HEK293 (cell line): ENCODE measurements at regions not wholly inside any gene's neighbourhood (a gene's known extent, or its start where the extent isn't known, plus 50 kb on each side); places are given as distances from the start of the nearest gene placed in this dataset.
A peak's percentile ranks its signal among the peaks of the same experiment; 100 is the strongest.
"Not testable (repeated sequence)": the region's sequence is repeated elsewhere in the genome, so short reads cannot be mapped to it uniquely, and the experiment has no call there.

ENCODE experiments used
- CTCF ChIA-PET: fragments of 350-600 bp; formaldehyde crosslinking; extraction: SDS; loops from one replicate; lab custom pipeline; 2021; ENCODE audit warnings: antibody characterized with exemption; lab: Yijun Ruan, JAX
- POLR2A ChIA-PET: fragments of 300-600 bp; formaldehyde crosslinking; extraction: SDS; loops from one replicate; lab custom pipeline; 2020; ENCODE audit warnings: antibody characterized with exemption, inconsistent platforms; lab: Yijun Ruan, JAX
- H3K27ac ChIP-seq: fragments of 200-500 bp; sonication (Bioruptor generic); 2 replicates; pipeline ENCODE4 v1.5.1; 2014; ENCODE audit warnings: low read depth, low read length, control low read depth, inconsistent platforms; ENCODE audit errors: extremely low read depth
- H3K36me3 ChIP-seq, 2 experiments: fragments of 200-500 bp in 1 of 2; sonication (Bioruptor generic) in 1 of 2; 1 replicate in 1 of 2; 2 replicates in 1 of 2; pipeline ENCODE4 v1.5.1; 2014 to 2017; ENCODE audit warnings: inconsistent platforms in 2 of 2, low read length in 2 of 2; ENCODE audit not compliant: control insufficient read depth in 2 of 2, insufficient read depth in 1 of 2
- H3K4me1 ChIP-seq: fragments of 200-500 bp; sonication (Bioruptor generic); 2 replicates; pipeline ENCODE4 v1.5.1; 2014; ENCODE audit warnings: mild to moderate bottlenecking, low read length, inconsistent platforms; ENCODE audit not compliant: control insufficient read depth, insufficient read depth
- H3K4me3 ChIP-seq: 2 replicates; pipeline ENCODE4 v1.5.1; 2011; ENCODE audit warnings: low read depth, mild to moderate bottlenecking, control low read depth, low read length, moderate library complexity
- H3K9me3 ChIP-seq: fragments of 200-500 bp; sonication (Bioruptor generic); 2 replicates; pipeline ENCODE4 v1.5.1; 2014; ENCODE audit warnings: low read depth, low read length, inconsistent platforms; ENCODE audit not compliant: control insufficient read depth, insufficient read depth
- KLF7 ChIP-seq: fragments of 450-650 bp; formaldehyde crosslinking; IDR thresholded peaks from 2 replicates; pipeline ENCODE4 v1.5.1; 2016; ENCODE audit warnings: missing biosample characterization, missing genetic modification characterization, borderline replicate concordance
- RBAK ChIP-seq: fragments of 450-650 bp; formaldehyde crosslinking; IDR thresholded peaks from 2 replicates; pipeline ENCODE4 v1.5.1; 2016; ENCODE audit warnings: missing biosample characterization, missing genetic modification characterization
- SETDB1 ChIP-seq: IDR thresholded peaks from one replicate; pipeline ENCODE4 v1.6.1; 2017; ENCODE audit warnings: mild to moderate bottlenecking, low read length, moderate library complexity, mixed read lengths; ENCODE audit not compliant: insufficient read length
- SP2 ChIP-seq: fragments of 450-650 bp; formaldehyde crosslinking; IDR thresholded peaks from 2 replicates; pipeline ENCODE4 v1.5.1; 2016; ENCODE audit warnings: missing biosample characterization, missing genetic modification characterization
- SP3 ChIP-seq: fragments of 450-650 bp; formaldehyde crosslinking; IDR thresholded peaks from 2 replicates; pipeline ENCODE4 v1.5.1; 2016; ENCODE audit warnings: missing biosample characterization, missing genetic modification characterization
- ZNF202 ChIP-seq: fragments of 450-650 bp; formaldehyde crosslinking; IDR thresholded peaks from 2 replicates; pipeline ENCODE4 v1.5.1; 2016; ENCODE audit warnings: missing biosample characterization, missing genetic modification characterization, borderline replicate concordance
- ZNF274 ChIP-seq, 2 experiments: fragments of 200-500 bp in 1 of 2; fragments of 450-650 bp in 1 of 2; sonication (Bioruptor generic) in 1 of 2; formaldehyde crosslinking in 1 of 2; IDR thresholded peaks; 2 replicates each; pipeline versions ENCODE4 v1.5.1 to v1.6.1; 2014 to 2016; ENCODE audit warnings: borderline replicate concordance in 1 of 2, inconsistent platforms in 1 of 2, low read length in 1 of 2, missing biosample characterization in 1 of 2, missing genetic modification characterization in 1 of 2
- ZNF311 ChIP-seq: fragments of 450-650 bp; formaldehyde crosslinking; IDR thresholded peaks from 2 replicates; pipeline ENCODE4 v1.5.1; 2017; ENCODE audit warnings: missing biosample characterization, missing genetic modification characterization, borderline replicate concordance
- ZNF324 ChIP-seq: fragments of 450-650 bp; formaldehyde crosslinking; IDR thresholded peaks from 2 replicates; pipeline ENCODE4 v1.5.1; 2016; ENCODE audit warnings: missing biosample characterization, missing genetic modification characterization
- ZNF341 ChIP-seq: fragments of 450-650 bp; formaldehyde crosslinking; IDR thresholded peaks from 2 replicates; pipeline ENCODE4; 2016; ENCODE audit warnings: low read depth, missing biosample characterization, missing genetic modification characterization
- ZNF510 ChIP-seq: fragments of 450-650 bp; formaldehyde crosslinking; IDR thresholded peaks from 2 replicates; pipeline ENCODE4 v1.5.1; 2018; ENCODE audit warnings: mild to moderate bottlenecking, missing genetic modification characterization, missing biosample characterization; ENCODE audit not compliant: insufficient replicate concordance
- ZNF580 ChIP-seq: fragments of 450-650 bp; formaldehyde crosslinking; IDR thresholded peaks from 2 replicates; pipeline ENCODE4 v1.5.1; 2016; ENCODE audit warnings: missing biosample characterization, missing genetic modification characterization
- ZNF623 ChIP-seq: fragments of 450-650 bp; formaldehyde crosslinking; IDR thresholded peaks from 2 replicates; pipeline ENCODE4 v1.5.1; 2016; ENCODE audit warnings: missing biosample characterization, missing genetic modification characterization
- ZNF645 ChIP-seq: fragments of 450-650 bp; formaldehyde crosslinking; IDR thresholded peaks from 2 replicates; pipeline ENCODE4; 2016; ENCODE audit warnings: missing biosample characterization, missing genetic modification characterization
- ZXDB ChIP-seq: fragments of 450-650 bp; formaldehyde crosslinking; IDR thresholded peaks from 2 replicates; pipeline ENCODE4 v1.5.1; 2016; ENCODE audit warnings: missing biosample characterization, missing genetic modification characterization
- TF ChIP-seq, protein P1 (sequence below): fragments of 450-650 bp; formaldehyde crosslinking; IDR thresholded peaks from 2 replicates; pipeline ENCODE4 v1.5.1; 2016; ENCODE audit warnings: missing biosample characterization, missing genetic modification characterization, low read depth

GRCh38 chr16:86349338-86349900 lies 160.9 kb upstream of the FOXF1 start:
- TF ChIP-seq ZNF623 (tag by site-specific recombination) (peak; percentile 98), ZNF645 (tag by site-specific recombination) (no peak), ZNF580 (peak; percentile 73)
- no peaks in the 10 kb centered on the region for H3K4me1 ChIP-seq
- POLR2A ChIA-PET, result no interaction called here
- H3K9me3 ChIP-seq, result no peaks in the 10 kb centered on the region
- no peaks in the 10 kb centered on the region for H3K36me3 ChIP-seq
- H3K27ac ChIP-seq, result no peak overlapping the region
- CTCF ChIA-PET, result interaction anchor here (0.7 to 0.8 kb wide), 2 partner anchors 11 to 20 kb away, joined by 3 read pairs; no protein-coding TSS in a partner anchor
- no peak overlapping the region for H3K4me3 ChIP-seq

- no peak overlapping the region for H3K27ac ChIP-seq
- no peaks in the 10 kb centered on the region for H3K4me1 ChIP-seq
- POLR2A ChIA-PET, result no interaction called here
- TF ChIP-seq ZXDB (tag by site-specific recombination) (no peak), ZNF311 (no peak), SP3 (no peak), ZNF274 (IDR thresholded peaks at IDR 0.05; ENCODE audit: low read length) (no peak), ZNF274 (tag by site-specific recombination; IDR thresholded peaks at IDR 0.05; ENCODE audit: borderline replicate concordance) (no peak), ZNF510 (no peak), SP2 (no peak), ZNF580 (no peak), ZNF202 (tag by site-specific recombination) (no peak), ZNF324 (no peak), RBAK (tag by site-specific recombination) (no peak)
- no peaks in the 10 kb centered on the region for H3K9me3 ChIP-seq
- no peak overlapping the region for H3K4me3 ChIP-seq
- no peaks in the 10 kb centered on the region for H3K36me3 ChIP-seq
- CTCF ChIA-PET, result interaction anchor here (0.7 to 1.4 kb wide), 3 partner anchors 11 to 168 kb away, joined by 3 to 4 read pairs (median 3); no protein-coding TSS in a partner anchor
Observed at GRCh38 chr16:86350289-86350688, 160.0 kb upstream of the FOXF1 start.

DNA sequence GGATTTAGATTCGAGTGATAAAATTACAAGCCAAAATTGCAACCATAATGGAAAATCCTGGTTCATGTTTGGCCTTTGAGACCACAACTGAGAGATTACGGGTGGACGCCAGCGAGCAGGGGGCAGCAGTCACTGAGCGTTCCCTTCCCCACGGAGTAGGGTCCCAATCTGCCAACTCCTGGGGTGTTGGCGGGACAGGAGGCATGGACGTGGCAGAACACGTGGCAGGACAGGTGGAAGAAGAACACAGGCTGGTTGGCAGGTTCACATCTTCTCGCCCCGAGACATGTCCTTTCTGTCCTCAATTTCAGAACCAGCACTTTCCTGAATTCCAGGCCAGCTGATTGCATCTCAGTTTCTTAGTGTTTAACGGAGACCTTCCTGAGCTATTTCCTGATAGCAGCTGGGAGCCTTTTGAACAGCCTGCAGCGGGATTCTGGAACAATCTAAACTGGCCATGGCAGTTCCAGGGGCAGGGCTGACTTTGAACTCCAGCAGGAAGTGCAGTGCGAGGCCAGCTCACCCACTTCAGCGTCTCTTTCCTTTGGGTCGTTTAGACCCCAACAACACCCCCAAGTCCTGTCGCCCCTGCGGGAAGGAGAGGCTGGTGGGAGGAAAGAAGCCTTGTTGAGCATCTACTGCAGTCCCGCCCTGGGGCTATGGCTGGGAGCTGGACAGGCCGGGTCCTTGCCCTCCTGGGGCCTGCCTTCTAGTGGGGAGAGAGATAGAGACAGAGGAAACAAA lies 159.1 kb upstream of the FOXF1 start:
- Histone ChIP-seq H3K4me1 (no peaks in the 10 kb centered on the region), H3K4me3 (no peak overlapping the region), H3K36me3 (no peaks in the 10 kb centered on the region), H3K9me3 (no peaks in the 10 kb centered on the region), H3K27ac (no peak overlapping the region)
- TF ChIP-seq KLF7 (tag by site-specific recombination) (no peak), ZNF341 (tag by site-specific recombination) (0 out of 2 replicates have a peak, but pooled peaks have one; percentile 9)
- POLR2A ChIA-PET, result no interaction called here
- CTCF ChIA-PET, result interaction anchor here (0.7 to 1.4 kb wide), 2 partner anchors 7 to 167 kb away, joined by 4 to 5 read pairs; no protein-coding TSS in a partner anchor

GRCh38 chr16:86351785-86352139 lies 158.6 kb upstream of the FOXF1 start:
- POLR2A ChIA-PET, H3K4me1 ChIP-seq, H3K36me3 ChIP-seq, H3K4me3 ChIP-seq, H3K9me3 ChIP-seq, H3K27ac ChIP-seq: not testable (repeated sequence)
- CTCF ChIA-PET, result interaction anchor here (0.6 to 1.4 kb wide), 3 partner anchors 8 to 166 kb away, joined by 4 to 5 read pairs (median 5); no protein-coding TSS in a partner anchor
- TF ChIP-seq ZNF623 (tag by site-specific recombination), result peak; percentile 49
- TF ChIP-seq, protein P1, sequence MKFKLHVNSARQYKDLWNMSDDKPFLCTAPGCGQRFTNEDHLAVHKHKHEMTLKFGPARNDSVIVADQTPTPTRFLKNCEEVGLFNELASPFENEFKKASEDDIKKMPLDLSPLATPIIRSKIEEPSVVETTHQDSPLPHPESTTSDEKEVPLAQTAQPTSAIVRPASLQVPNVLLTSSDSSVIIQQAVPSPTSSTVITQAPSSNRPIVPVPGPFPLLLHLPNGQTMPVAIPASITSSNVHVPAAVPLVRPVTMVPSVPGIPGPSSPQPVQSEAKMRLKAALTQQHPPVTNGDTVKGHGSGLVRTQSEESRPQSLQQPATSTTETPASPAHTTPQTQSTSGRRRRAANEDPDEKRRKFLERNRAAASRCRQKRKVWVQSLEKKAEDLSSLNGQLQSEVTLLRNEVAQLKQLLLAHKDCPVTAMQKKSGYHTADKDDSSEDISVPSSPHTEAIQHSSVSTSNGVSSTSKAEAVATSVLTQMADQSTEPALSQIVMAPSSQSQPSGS, result peak; percentile 68
- TF ChIP-seq SETDB1, result peak; percentile 12
